ENCODE measurements at regions not wholly inside any gene's neighbourhood (a gene's known extent, or its start where the extent isn't known, plus 50 kb on each side); places are given as distances from the start of the nearest gene placed in this dataset.
"Not testable (repeated sequence)": the region's sequence is repeated elsewhere in the genome, so short reads cannot be mapped to it uniquely, and the experiment has no call there.

GRCh38 chr19:14328406-14328805 is 52.8 kb upstream of the ADGRE5 start:
- ChIA-PET POLR2A (no interaction called here), CTCF (interaction anchor here (0.6 kb wide), 1 partner anchor 192 kb away, joined by 3 read pairs; no protein-coding TSS in a partner anchor)
- peaks cover 2% of the 10 kb centered on the region for H3K4me1 Mint-ChIP-seq
- no peaks in the 10 kb centered on the region for H3K36me3 Mint-ChIP-seq (ENCODE audit: low read depth)
- no peak overlapping the region for H3K4me3 Mint-ChIP-seq
- DNase-seq, result no peak
- no peaks in the 10 kb centered on the region for H3K27me3 Mint-ChIP-seq
- no peak overlapping the region for H3K27ac Mint-ChIP-seq
- no peaks in the 10 kb centered on the region for H3K9me3 Mint-ChIP-seq

GRCh38 chr19:14327061-14327460 is 54.2 kb upstream of the ADGRE5 start:
- not testable (repeated sequence) for H3K9me3 Mint-ChIP-seq; H3K27me3 Mint-ChIP-seq; DNase-seq; H3K36me3 Mint-ChIP-seq (ENCODE audit: low read depth); H3K27ac Mint-ChIP-seq; H3K4me1 Mint-ChIP-seq; H3K4me3 Mint-ChIP-seq
- ChIA-PET CTCF (interaction anchor here (0.7 kb wide), 2 partner anchors 10 to 465 kb away, joined by 3 to 5 read pairs; no protein-coding TSS in a partner anchor), POLR2A (interaction anchor here (0.6 kb wide), 1 partner anchor 478 kb away, joined by 3 read pairs; no protein-coding TSS in a partner anchor)

GRCh38 chr19:14325863-14326262 is 55.4 kb upstream of the ADGRE5 start:
- Mint-ChIP-seq H3K27me3 (no peaks in the 10 kb centered on the region), H3K4me3 (no peak overlapping the region), H3K27ac (no peak overlapping the region), H3K4me1 (no peaks in the 10 kb centered on the region), H3K9me3 (no peaks in the 10 kb centered on the region), H3K36me3 (ENCODE audit: low read depth) (no peaks in the 10 kb centered on the region)
- ChIA-PET POLR2A (no interaction called here), CTCF (interaction anchor here (0.6 to 0.8 kb wide), 2 partner anchors 22 to 132 kb away, joined by 3 read pairs; no protein-coding TSS in a partner anchor)
- DNase-seq, result no peak

- POLR2A ChIA-PET, result no interaction called here
Observed at GRCh38 chr19:14325134-14325533, 56.1 kb upstream of the ADGRE5 start.

GRCh38 chr19:14322889-14323463 is 58.3 kb upstream of the ADGRE5 start:
- H3K36me3 Mint-ChIP-seq (ENCODE audit: low read depth), result no peaks in the 10 kb centered on the region
- H3K27ac Mint-ChIP-seq, result no peak overlapping the region
- DNase-seq, result no peak
- no peak overlapping the region for H3K4me3 Mint-ChIP-seq
- H3K27me3 Mint-ChIP-seq, result no peaks in the 10 kb centered on the region
- no peaks in the 10 kb centered on the region for H3K9me3 Mint-ChIP-seq
- POLR2A ChIA-PET, result no interaction called here
- no peaks in the 10 kb centered on the region for H3K4me1 Mint-ChIP-seq
- CTCF ChIA-PET, result interaction anchor here (0.6 to 2.0 kb wide), 3 partner anchors 25 to 135 kb away, joined by 3 to 6 read pairs (median 4); no protein-coding TSS in a partner anchor

More at GRCh38 chr19:14325134-14325533, 56.1 kb upstream of the ADGRE5 start:
- CTCF ChIA-PET, result interaction anchor here (0.6 to 0.8 kb wide), 3 partner anchors 23 to 1228 kb away, joined by 3 read pairs; no protein-coding TSS in a partner anchor
- Mint-ChIP-seq H3K27me3 (no peaks in the 10 kb centered on the region), H3K4me1 (no peaks in the 10 kb centered on the region), H3K36me3 (ENCODE audit: low read depth) (no peaks in the 10 kb centered on the region), H3K9me3 (no peaks in the 10 kb centered on the region), H3K27ac (no peak overlapping the region), H3K4me3 (no peak overlapping the region)
- DNase-seq, result no peak

- POLR2A ChIA-PET, result no interaction called here
- CTCF ChIA-PET, result interaction anchor here (0.6 to 1.2 kb wide), 2 partner anchors 82 to 184 kb away, joined by 3 to 4 read pairs; partner anchors contain the start of gene ASF1B
- Mint-ChIP-seq H3K36me3 (ENCODE audit: low read depth) (no peaks in the 10 kb centered on the region), H3K9me3 (no peaks in the 10 kb centered on the region), H3K27ac (no peak overlapping the region), H3K27me3 (no peaks in the 10 kb centered on the region), H3K4me1 (no peaks in the 10 kb centered on the region), H3K4me3 (no peak overlapping the region)
- DNase-seq, result no peak
Observed at GRCh38 chr19:14320253-14320652, 61.0 kb upstream of the ADGRE5 start.

GRCh38 chr19:14319720-14320119 is 61.5 kb upstream of the ADGRE5 start:
- H3K9me3 Mint-ChIP-seq; DNase-seq; H3K4me1 Mint-ChIP-seq; H3K27ac Mint-ChIP-seq; H3K4me3 Mint-ChIP-seq; H3K36me3 Mint-ChIP-seq (ENCODE audit: low read depth); POLR2A ChIA-PET; H3K27me3 Mint-ChIP-seq: not testable (repeated sequence)
- CTCF ChIA-PET, result interaction anchor here (0.6 to 1.4 kb wide), 3 partner anchors 10 to 183 kb away, joined by 3 to 4 read pairs (median 3); partner anchors contain the start of gene ASF1B

GRCh38 chr19:14318873-14319272 is 62.4 kb upstream of the ADGRE5 start:
- ChIA-PET POLR2A (no interaction called here), CTCF (interaction anchor here (0.6 to 1.4 kb wide), 3 partner anchors 8 to 13 kb away, joined by 3 read pairs; no protein-coding TSS in a partner anchor)
- Mint-ChIP-seq H3K27ac (no peak overlapping the region), H3K9me3 (no peaks in the 10 kb centered on the region), H3K36me3 (ENCODE audit: low read depth) (no peaks in the 10 kb centered on the region), H3K27me3 (no peaks in the 10 kb centered on the region), H3K4me3 (no peak overlapping the region), H3K4me1 (no peaks in the 10 kb centered on the region)
- no peak for DNase-seq

- DNase-seq, result no peak
- H3K36me3 Mint-ChIP-seq (ENCODE audit: low read depth), result no peaks in the 10 kb centered on the region
- H3K4me3 Mint-ChIP-seq, result no peak overlapping the region
- no peaks in the 10 kb centered on the region for H3K4me1 Mint-ChIP-seq
- H3K27me3 Mint-ChIP-seq, result no peaks in the 10 kb centered on the region
- POLR2A ChIA-PET, result no interaction called here
- H3K9me3 Mint-ChIP-seq, result no peaks in the 10 kb centered on the region
- H3K27ac Mint-ChIP-seq, result no peak overlapping the region
- CTCF ChIA-PET, result no interaction called here
Observed at GRCh38 chr19:14317157-14317556, 64.1 kb upstream of the ADGRE5 start.

- H3K27me3 Mint-ChIP-seq, result no peaks in the 10 kb centered on the region
- no peaks in the 10 kb centered on the region for H3K36me3 Mint-ChIP-seq (ENCODE audit: low read depth)
- H3K4me1 Mint-ChIP-seq, result peaks cover under 1% of the 10 kb centered on the region
- H3K4me3 Mint-ChIP-seq, result no peak overlapping the region
- no peak for DNase-seq
- no peaks in the 10 kb centered on the region for H3K9me3 Mint-ChIP-seq
- CTCF ChIA-PET, result interaction anchor here (1.1 kb wide), 1 partner anchor 33 kb away, joined by 3 read pairs; no protein-coding TSS in a partner anchor
- POLR2A ChIA-PET, result no interaction called here
- no peak overlapping the region for H3K27ac Mint-ChIP-seq
Observed at GRCh38 chr19:14315433-14315832, 65.8 kb upstream of the ADGRE5 start.

- Mint-ChIP-seq H3K9me3 (no peaks in the 10 kb centered on the region), H3K4me1 (peaks cover 21% of the 10 kb centered on the region), H3K36me3 (ENCODE audit: low read depth) (no peaks in the 10 kb centered on the region), H3K27ac (no peak overlapping the region), H3K4me3 (no peak overlapping the region), H3K27me3 (no peaks in the 10 kb centered on the region)
- DNase-seq, result no peak
- ChIA-PET CTCF (interaction anchor here (0.6 to 1.1 kb wide), 3 partner anchors 9 to 39 kb away, joined by 3 read pairs; no protein-coding TSS in a partner anchor), POLR2A (no interaction called here)
Observed at GRCh38 chr19:14310055-14310454, 71.2 kb upstream of the ADGRE5 start.

GRCh38 chr19:14305706-14306105 is 75.5 kb upstream of the ADGRE5 start:
- CTCF ChIA-PET, result no interaction called here
- Mint-ChIP-seq H3K36me3 (ENCODE audit: low read depth) (no peaks in the 10 kb centered on the region), H3K27ac (no peak overlapping the region), H3K9me3 (no peaks in the 10 kb centered on the region), H3K4me3 (no peak overlapping the region), H3K27me3 (no peaks in the 10 kb centered on the region), H3K4me1 (peaks cover 21% of the 10 kb centered on the region)
- POLR2A ChIA-PET, result no interaction called here
- DNase-seq, result no peak

- Mint-ChIP-seq H3K27ac (no peak overlapping the region), H3K27me3 (no peaks in the 10 kb centered on the region), H3K36me3 (ENCODE audit: low read depth) (no peaks in the 10 kb centered on the region), H3K4me1 (no peaks in the 10 kb centered on the region), H3K9me3 (no peaks in the 10 kb centered on the region), H3K4me3 (no peak overlapping the region)
- ChIA-PET POLR2A (no interaction called here), CTCF (no interaction called here)
- DNase-seq, result no peak
Observed at GRCh38 chr19:14301150-14301549, 80.1 kb upstream of the ADGRE5 start.

GRCh38 chr19:14300303-14300702 is 80.9 kb upstream of the ADGRE5 start:
- no peaks in the 10 kb centered on the region for H3K36me3 Mint-ChIP-seq (ENCODE audit: low read depth)
- ChIA-PET CTCF (interaction anchor here (0.6 kb wide), 1 partner anchor 11 kb away, joined by 4 read pairs; no protein-coding TSS in a partner anchor), POLR2A (no interaction called here)
- no peak for DNase-seq
- no peaks in the 10 kb centered on the region for H3K9me3 Mint-ChIP-seq
- H3K4me3 Mint-ChIP-seq, result no peak overlapping the region
- H3K4me1 Mint-ChIP-seq, result no peaks in the 10 kb centered on the region
- no peak overlapping the region for H3K27ac Mint-ChIP-seq
- H3K27me3 Mint-ChIP-seq, result no peaks in the 10 kb centered on the region

Data from activated CD4-positive, alpha-beta T cell treated with anti-CD3 and anti-CD28 coated beads, Interleukin-2, amount 10 ng/mL, durations not matched to agents 7 days and 5 days (primary cell).